ENCODE measurements at regions not wholly inside any gene's neighbourhood (a gene's known extent, or its start where the extent isn't known, plus 50 kb on each side); places are given as distances from the start of the nearest gene placed in this dataset.

- TF ChIP-seq, protein P1, sequence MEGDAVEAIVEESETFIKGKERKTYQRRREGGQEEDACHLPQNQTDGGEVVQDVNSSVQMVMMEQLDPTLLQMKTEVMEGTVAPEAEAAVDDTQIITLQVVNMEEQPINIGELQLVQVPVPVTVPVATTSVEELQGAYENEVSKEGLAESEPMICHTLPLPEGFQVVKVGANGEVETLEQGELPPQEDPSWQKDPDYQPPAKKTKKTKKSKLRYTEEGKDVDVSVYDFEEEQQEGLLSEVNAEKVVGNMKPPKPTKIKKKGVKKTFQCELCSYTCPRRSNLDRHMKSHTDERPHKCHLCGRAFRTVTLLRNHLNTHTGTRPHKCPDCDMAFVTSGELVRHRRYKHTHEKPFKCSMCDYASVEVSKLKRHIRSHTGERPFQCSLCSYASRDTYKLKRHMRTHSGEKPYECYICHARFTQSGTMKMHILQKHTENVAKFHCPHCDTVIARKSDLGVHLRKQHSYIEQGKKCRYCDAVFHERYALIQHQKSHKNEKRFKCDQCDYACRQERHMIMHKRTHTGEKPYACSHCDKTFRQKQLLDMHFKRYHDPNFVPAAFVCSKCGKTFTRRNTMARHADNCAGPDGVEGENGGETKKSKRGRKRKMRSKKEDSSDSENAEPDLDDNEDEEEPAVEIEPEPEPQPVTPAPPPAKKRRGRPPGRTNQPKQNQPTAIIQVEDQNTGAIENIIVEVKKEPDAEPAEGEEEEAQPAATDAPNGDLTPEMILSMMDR (IDR thresholded peaks at IDR 0.05; ENCODE audit: low read length, missing control alignments): no peak
- no peak overlapping the region for H3K4me3 ChIP-seq (replicated peaks; ENCODE audit: low read depth, low read length)
- DNase-seq (ENCODE audit: low read depth): no peak
Measured at GRCh38 chr2:8630676-8631464, 51.0 kb upstream of the ID2 start.

- H3K4me3 ChIP-seq (replicated peaks; ENCODE audit: low read depth, low read length): no peak overlapping the region
- TF ChIP-seq, protein P1 (IDR thresholded peaks at IDR 0.05; ENCODE audit: low read length, missing control alignments): no peak
- no peak for DNase-seq (ENCODE audit: low read depth)
Measured at GRCh38 chr2:8631465-8632005, 50.3 kb upstream of the ID2 start.

All from fibroblast of pulmonary artery (primary cell).